Fibroblast of mammary gland (primary cell): ENCODE measurements at regions not wholly inside any gene's neighbourhood (a gene's known extent, or its start where the extent isn't known, plus 50 kb on each side); places are given as distances from the start of the nearest gene placed in this dataset.

Source experiments
- DNase-seq: peaks from one replicate; pipeline ENCODE4 v3.0.0-alpha.2; 2010; ENCODE audit warnings: low read depth
- H3K4me3 ChIP-seq: 2 replicates; pipeline ENCODE4 v1.5.1; 2011; ENCODE audit warnings: low read depth, mild to moderate bottlenecking, low read length, moderate library complexity; ENCODE audit not compliant: control insufficient read depth
- CTCF ChIP-seq: conservative IDR thresholded peaks from 2 replicates; pipeline ENCODE4 v1.5.1; 2011; ENCODE audit warnings: low read depth, low read length, inconsistent platforms; ENCODE audit not compliant: control insufficient read depth, insufficient read depth

- TF ChIP-seq CTCF: no peak
- no peak for DNase-seq
- no peak overlapping the region for H3K4me3 ChIP-seq
These were observed 99.4 kb upstream of the LPP start for GRCh38 chr3:188054541-188054940.

- no peak overlapping the region for H3K4me3 ChIP-seq
- TF ChIP-seq CTCF: no peak
- no peak for DNase-seq
These were observed 98.6 kb upstream of the LPP start for GRCh38 chr3:188055388-188055787.

GRCh38 chr3:188057124-188057523 is 96.8 kb upstream of the LPP start:
- no peak for TF ChIP-seq CTCF
- no peak overlapping the region for H3K4me3 ChIP-seq
- DNase-seq: no peak

GRCh38 chr3:188058569-188059184 is 95.3 kb upstream of the LPP start:
- TF ChIP-seq CTCF: no peak
- DNase-seq: no peak
- no peak overlapping the region for H3K4me3 ChIP-seq

- DNase-seq: no peak
These were observed 94.6 kb upstream of the LPP start for GRCh38 chr3:188059351-188059750.

GRCh38 chr3:188060264-188060835 is 93.6 kb upstream of the LPP start:
- no peak overlapping the region for H3K4me3 ChIP-seq
- no peak for TF ChIP-seq CTCF
- DNase-seq: no peak

More at GRCh38 chr3:188059351-188059750, 94.6 kb upstream of the LPP start:
- no peak overlapping the region for H3K4me3 ChIP-seq
- TF ChIP-seq CTCF: no peak
